Sigmoid colon (tissue), 6 donors: ENCODE measurements at regions not wholly inside any gene's neighbourhood (a gene's known extent, or its start where the extent isn't known, plus 50 kb on each side); places are given as distances from the start of the nearest gene placed in this dataset.

Experiments used
- DNase-seq: peaks from one replicate; pipeline ENCODE4 v3.0.0-alpha.2; 2019
- H3K27ac ChIP-seq, 4 donors: fragments of 200-600 bp; sonication (generic); one replicate each; pipeline ENCODE4 v1.5.1; 2016 to 2019; ENCODE audit warnings: mild to moderate bottlenecking in 1 of 4
- H3K27me3 ChIP-seq, 3 donors: fragments of 200-600 bp; sonication (generic); one replicate each; pipeline ENCODE4 v1.5.1; 2019; ENCODE audit warnings: mild to moderate bottlenecking in 1 of 3
- H3K36me3 ChIP-seq, 4 donors: fragments of 200-600 bp; sonication (generic); one replicate each; pipeline ENCODE4 v1.5.1; 2016 to 2019
- H3K4me1 ChIP-seq, 4 donors: fragments of 200-600 bp; sonication (generic); one replicate each; pipeline ENCODE4 v1.5.1; 2017 to 2019
- H3K4me3 ChIP-seq, 4 donors: fragments of 200-600 bp; sonication (generic); one replicate each; pipeline ENCODE4 v1.5.1; 2017 to 2019; ENCODE audit warnings: mild to moderate bottlenecking in 2 of 4, moderate library complexity in 1 of 4
- H3K9me3 ChIP-seq, 4 donors: fragments of 200-600 bp in 3 of 4; sonication (generic) in 3 of 4; one replicate each; pipeline versions ENCODE4 v1.5.1 to v1.6.1; 2013 to 2019
- CTCF ChIP-seq, 4 experiments: fragments of 450-650 bp in 3 of 4; fragments of 200-600 bp in 1 of 4; IDR thresholded peaks; one replicate each; pipeline ENCODE4 v1.5.1; 2016 to 2019; ENCODE audit warnings: antibody characterized with exemption in 4 of 4, mild to moderate bottlenecking in 3 of 4, moderate library complexity in 2 of 4
- EP300 ChIP-seq, 4 donors: sonication (generic); formaldehyde crosslinking; IDR thresholded peaks; one replicate each; pipeline ENCODE4 v1.6.1; 2017; ENCODE audit warnings: antibody characterized with exemption in 4 of 4
- POLR2A ChIP-seq, 2 donors: fragments of 450-650 bp; IDR thresholded peaks; one replicate each; pipeline ENCODE4 v1.6.1; 2016; ENCODE audit warnings: antibody characterized with exemption in 2 of 2, mild to moderate bottlenecking in 2 of 2, moderate library complexity in 2 of 2
- POLR2AphosphoS5 ChIP-seq, 4 donors: sonication (generic); formaldehyde crosslinking; IDR thresholded peaks; one replicate each; pipeline ENCODE4 v1.6.1; 2017; ENCODE audit warnings: antibody characterized with exemption in 4 of 4
- WGBS, 2 donors: extraction: QIAGEN DNeasy Blood & Tissue Kit; methylation state at CpG; one replicate each; pipeline ENCODE4 v1.1.7; 2013; 5-methylcytosine and 5-hydroxymethylcytosine counted together
- intact Hi-C: fragments of 100-400 bp; cut with DNase I; formaldehyde crosslinking; loops from one replicate; pipeline ENCODE4 v1.15.1; 2023
- donor health status: healthy with polysubstance abuse.
- donor health status: healthy.

GRCh38 chr7:156206174-156206573, 393.9 kb upstream of the SHH start:
- H3K4me1 ChIP-seq = no peaks in the 10 kb centered on the region
- H3K27me3 ChIP-seq = no peaks in the 10 kb centered on the region
- H3K36me3 ChIP-seq = no peaks in the 10 kb centered on the region
- no peak overlapping the region for H3K4me3 ChIP-seq
- H3K27ac ChIP-seq = no peak overlapping the region
- no peaks in the 10 kb centered on the region for H3K9me3 ChIP-seq
- intact Hi-C loops = no loop called here
- TF ChIP-seq POLR2AphosphoS5 (IDR thresholded peaks at IDR 0.05) (no peak), EP300 (IDR thresholded peaks at IDR 0.05) (no peak), POLR2A (IDR thresholded peaks at IDR 0.05) (no peak), CTCF (IDR thresholded peaks at IDR 0.05) (no peak)
- WGBS, 2 donors = 84 to 91% methylated on average over 8 of the region's 8 CpGs
- no peak for DNase-seq

- Histone ChIP-seq H3K9me3 (no peaks in the 10 kb centered on the region), H3K4me3 (no peak overlapping the region), H3K36me3 (no peaks in the 10 kb centered on the region), H3K27ac (no peak overlapping the region), H3K4me1 (no peaks in the 10 kb centered on the region), H3K27me3 (no peaks in the 10 kb centered on the region)
- intact Hi-C loops = no loop called here
- 92 to 93% methylated on average over 6 of the region's 6 CpGs for WGBS, 2 donors
- no peak for TF ChIP-seq POLR2A (IDR thresholded peaks at IDR 0.05)
- no peak for TF ChIP-seq CTCF (IDR thresholded peaks at IDR 0.05)
- no peak for TF ChIP-seq POLR2AphosphoS5 (IDR thresholded peaks at IDR 0.05)
- TF ChIP-seq EP300 (IDR thresholded peaks at IDR 0.05) = no peak
- no peak for DNase-seq
These were observed 392.6 kb upstream of the SHH start for GRCh38 chr7:156204820-156205219.

- TF ChIP-seq POLR2A (IDR thresholded peaks at IDR 0.05) (no peak), EP300 (IDR thresholded peaks at IDR 0.05) (no peak)
- Histone ChIP-seq H3K9me3 (no peaks in the 10 kb centered on the region), H3K4me1 (no peaks in the 10 kb centered on the region), H3K4me3 (no peak overlapping the region), H3K27ac (no peak overlapping the region), H3K27me3 (no peaks in the 10 kb centered on the region), H3K36me3 (no peaks in the 10 kb centered on the region)
- WGBS, 2 donors = 92 to 93% methylated on average over 10 of the region's 10 CpGs
- intact Hi-C loops = no loop called here
- no peak for DNase-seq
These were observed 391.7 kb upstream of the SHH start for GRCh38 chr7:156203923-156204322.

- TF ChIP-seq EP300 (IDR thresholded peaks at IDR 0.05) (no peak), POLR2A (IDR thresholded peaks at IDR 0.05) (no peak), POLR2AphosphoS5 (IDR thresholded peaks at IDR 0.05) (no peak), CTCF (IDR thresholded peaks at IDR 0.05) (no peak)
- DNase-seq = no peak
- Histone ChIP-seq H3K36me3 (no peaks in the 10 kb centered on the region), H3K27me3 (no peaks in the 10 kb centered on the region), H3K4me3 (no peak overlapping the region), H3K9me3 (no peaks in the 10 kb centered on the region), H3K27ac (no peak overlapping the region), H3K4me1 (no peaks in the 10 kb centered on the region)
- intact Hi-C loops = no loop called here
- WGBS, 2 donors = 90 to 92% methylated on average over 9 of the region's 9 CpGs
These were observed 386.0 kb upstream of the SHH start for GRCh38 chr7:156198277-156198676.

GRCh38 chr7:156196649-156197048, 384.4 kb upstream of the SHH start:
- no peaks in the 10 kb centered on the region for H3K9me3 ChIP-seq
- WGBS, 2 donors = 84 to 89% methylated on average over 13 of the region's 13 CpGs
- TF ChIP-seq POLR2AphosphoS5 (IDR thresholded peaks at IDR 0.05) (no peak), EP300 (IDR thresholded peaks at IDR 0.05) (no peak), CTCF (IDR thresholded peaks at IDR 0.05) (no peak), POLR2A (IDR thresholded peaks at IDR 0.05) (no peak)
- H3K27ac ChIP-seq = no peak overlapping the region
- intact Hi-C loops = no loop called here
- H3K4me3 ChIP-seq = no peak overlapping the region
- H3K4me1 ChIP-seq = no peaks in the 10 kb centered on the region
- DNase-seq = no peak
- H3K36me3 ChIP-seq = no peaks in the 10 kb centered on the region
- H3K27me3 ChIP-seq = no peaks in the 10 kb centered on the region
